HCT116 (cell line): ENCODE measurements at regions not wholly inside any gene's neighbourhood (a gene's known extent, or its start where the extent isn't known, plus 50 kb on each side); places are given as distances from the start of the nearest gene placed in this dataset.

Experiments
- ATAC-seq: fragments of 200-7000 bp; cut with Tn5 transposase; 2 replicates; pipeline ENCODE4 v1.9.1; 2020; ENCODE audit warnings: mild to moderate bottlenecking, moderate library complexity
- BruUV-seq: library from RNA; stranded (reverse); fragments of 400-500 nt; replicated peaks from 2 replicates; lab custom pipeline; 2021; lab: Mats Ljungman, UMichigan
- CTCF ChIA-PET: fragments of 300-600 bp; sonication (Branson Sonifier 250); formaldehyde crosslinking; loops from one replicate; lab custom pipeline; 2021; ENCODE audit warnings: antibody characterized with exemption; lab: Charles Lee
- POLR2A ChIA-PET: fragments of 300-600, 350-600 bp; sonication (Branson Sonifier 250); formaldehyde crosslinking; loops from one replicate; lab custom pipeline; 2021; ENCODE audit warnings: antibody characterized with exemption; lab: Charles Lee
- RAD21 ChIA-PET, 2 experiments: fragments of 300-600 bp; sonication (Branson Sonifier 250); formaldehyde crosslinking; loops; one replicate each; lab custom pipeline; 2023; ENCODE audit warnings: low total read pairs in 2 of 2; ENCODE audit not compliant: uncharacterized antibody in 2 of 2, unreplicated experiment in 2 of 2, low non-redundant PET in 1 of 2; lab: Charles Lee
- DNase-seq: peaks from one replicate; pipeline ENCODE4 v3.0.0-alpha.2; 2010; ENCODE audit warnings: low read depth, low spot score
- H2AFZ ChIP-seq: fragments of 200-600 bp; shearing (Covaris generic), sonication (generic); 2 replicates; pipeline ENCODE4 v1.6.1; 2017; ENCODE audit warnings: low read depth, mixed run types, mixed read lengths, antibody characterized with exemption, low read length; ENCODE audit not compliant: poor library complexity, severe bottlenecking
- H3K27ac ChIP-seq: 2 replicates; pipeline ENCODE4 v1.5.1; 2012; ENCODE audit warnings: low read depth, low read length
- H3K27me3 ChIP-seq: fragments of 200-600 bp; sonication (generic); 2 replicates; pipeline ENCODE4 v1.6.1; 2016; ENCODE audit warnings: mixed run types, low read length, mixed read lengths; ENCODE audit not compliant: insufficient read depth
- H3K36me3 ChIP-seq, 2 experiments: fragments of 200-500 bp in 1 of 2; fragments of 200-600 bp in 1 of 2; sonication (Bioruptor generic) in 1 of 2; sonication (generic) in 1 of 2; 2 replicates each; pipeline versions ENCODE4 v1.5.1 to v1.6.1; 2014 to 2016; ENCODE audit warnings: low read length in 2 of 2, inconsistent platforms in 1 of 2, mixed read lengths in 1 of 2, mixed run types in 1 of 2; ENCODE audit not compliant: insufficient read depth in 2 of 2, control insufficient read depth in 1 of 2
- H3K4me1 ChIP-seq, 2 experiments: fragments of 200-600 bp in 1 of 2; sonication (generic) in 1 of 2; 2 replicates each; pipeline versions ENCODE4 v1.5.1 to v1.6.1; 2012 to 2017; ENCODE audit warnings: low read length in 2 of 2, inconsistent platforms in 1 of 2, mild to moderate bottlenecking in 1 of 2, mixed read lengths in 1 of 2, mixed run types in 1 of 2, moderate library complexity in 1 of 2; ENCODE audit not compliant: insufficient read depth in 2 of 2, control insufficient read depth in 1 of 2
- H3K4me2 ChIP-seq: fragments of 200-600 bp; sonication (generic); 2 replicates; pipeline ENCODE4 v1.6.1; 2017; ENCODE audit warnings: mixed run types, low read length, mixed read lengths
- H3K4me3 ChIP-seq, 2 experiments: fragments of 200-600 bp in 1 of 2; sonication (generic) in 1 of 2; replicated peaks in 1 of 2; 2 replicates each; pipeline ENCODE4 v1.5.1; 2011 to 2016; ENCODE audit warnings: low read length in 2 of 2, control low read depth in 1 of 2, low read depth in 1 of 2, mild to moderate bottlenecking in 1 of 2, mixed read lengths in 1 of 2, mixed run types in 1 of 2
- H3K79me2 ChIP-seq: fragments of 200-600 bp; sonication (generic); 2 replicates; pipeline ENCODE4 v1.6.1; 2017; ENCODE audit warnings: mild to moderate bottlenecking, mixed run types, low read length, moderate library complexity, mixed read lengths; ENCODE audit not compliant: insufficient read depth
- H3K9ac ChIP-seq: fragments of 200-600 bp; sonication (generic); 2 replicates; pipeline ENCODE4 v1.6.1; 2016; ENCODE audit warnings: low read length, mixed read lengths
- H3K9me2 ChIP-seq: fragments of 200-600 bp; sonication (generic), shearing (Covaris generic); 2 replicates; pipeline ENCODE4 v1.6.1; 2017; ENCODE audit warnings: mixed run types, mild to moderate bottlenecking, moderate library complexity; ENCODE audit not compliant: insufficient read depth
- H3K9me3 ChIP-seq, 2 experiments: fragments of 200-500 bp in 1 of 2; fragments of 200-600 bp in 1 of 2; sonication (Bioruptor generic) in 1 of 2; sonication (generic) in 1 of 2; 2 replicates each; pipeline ENCODE4 v1.6.1; 2014 to 2017; ENCODE audit warnings: low read length in 2 of 2, mixed read lengths in 2 of 2, inconsistent platforms in 1 of 2, low read depth in 1 of 2, mild to moderate bottlenecking in 1 of 2, mixed run types in 1 of 2, moderate library complexity in 1 of 2; ENCODE audit not compliant: control insufficient read depth in 1 of 2, insufficient read depth in 1 of 2
- H4K20me1 ChIP-seq: fragments of 200-600 bp; sonication (generic), shearing (Covaris generic); 2 replicates; pipeline ENCODE4 v1.6.1; 2017; ENCODE audit warnings: mixed run types, mild to moderate bottlenecking, moderate library complexity; ENCODE audit not compliant: insufficient read depth
- CBX3 ChIP-seq: IDR thresholded peaks from 2 replicates; pipeline ENCODE4 v1.6.1; 2012; ENCODE audit warnings: low read depth
- CEBPB ChIP-seq: IDR thresholded peaks from 2 replicates; pipeline ENCODE4 v1.6.1; 2012; ENCODE audit warnings: low read depth
- EGR1 ChIP-seq: IDR thresholded peaks from 2 replicates; pipeline ENCODE4 v1.6.1; 2012; ENCODE audit warnings: low read depth
- ELF1 ChIP-seq: IDR thresholded peaks from 2 replicates; pipeline ENCODE4 v1.6.1; 2012; ENCODE audit warnings: low read depth, borderline replicate concordance
- EZH2phosphoT487 ChIP-seq: fragments of 200-600 bp; IDR thresholded peaks from 2 replicates; pipeline ENCODE4 v1.6.1; 2018; ENCODE audit warnings: antibody characterized with exemption, borderline replicate concordance
- FOSL1 ChIP-seq: IDR thresholded peaks from 2 replicates; pipeline ENCODE4 v1.6.1; 2012; ENCODE audit warnings: low read depth
- JUND ChIP-seq: IDR thresholded peaks from 2 replicates; pipeline ENCODE4 v1.6.1; 2012
- POLR2A ChIP-seq: IDR thresholded peaks from 2 replicates; pipeline ENCODE4 v1.7.0; 2011; ENCODE audit warnings: borderline replicate concordance; ENCODE audit not compliant: insufficient read depth, insufficient read length; ENCODE audit errors: extremely low read depth
- POLR2AphosphoS5 ChIP-seq: IDR thresholded peaks from 2 replicates; pipeline ENCODE4 v1.6.1; 2011; ENCODE audit warnings: mild to moderate bottlenecking, low read depth, low read length, moderate library complexity
- REST ChIP-seq: IDR thresholded peaks from 2 replicates; pipeline ENCODE4 v1.6.1; 2012; ENCODE audit warnings: low read depth
- SIN3A ChIP-seq: IDR thresholded peaks from 2 replicates; pipeline ENCODE4 v1.6.1; 2012; ENCODE audit warnings: low read depth
- TCF7L2 ChIP-seq: IDR thresholded peaks from 2 replicates; pipeline ENCODE4 v1.7.0; 2011; ENCODE audit warnings: borderline replicate concordance, inconsistent platforms; ENCODE audit not compliant: insufficient read depth, insufficient read length; ENCODE audit errors: extremely low read depth
- ZNF274 ChIP-seq: fragments of 200-500 bp; sonication (Bioruptor generic); IDR thresholded peaks from 2 replicates; pipeline ENCODE4 v1.6.1; 2014; ENCODE audit warnings: mild to moderate bottlenecking, low read depth, low read length, inconsistent platforms
- intact Hi-C: fragments of 100-400 bp; cut with micrococcal nuclease; formaldehyde crosslinking; loops from 2 replicates; pipeline ENCODE4 v1.10.0; 2022
- TF ChIP-seq, protein P1 (sequence below): IDR thresholded peaks from 2 replicates; pipeline ENCODE4 v1.6.1; 2012

DNA sequence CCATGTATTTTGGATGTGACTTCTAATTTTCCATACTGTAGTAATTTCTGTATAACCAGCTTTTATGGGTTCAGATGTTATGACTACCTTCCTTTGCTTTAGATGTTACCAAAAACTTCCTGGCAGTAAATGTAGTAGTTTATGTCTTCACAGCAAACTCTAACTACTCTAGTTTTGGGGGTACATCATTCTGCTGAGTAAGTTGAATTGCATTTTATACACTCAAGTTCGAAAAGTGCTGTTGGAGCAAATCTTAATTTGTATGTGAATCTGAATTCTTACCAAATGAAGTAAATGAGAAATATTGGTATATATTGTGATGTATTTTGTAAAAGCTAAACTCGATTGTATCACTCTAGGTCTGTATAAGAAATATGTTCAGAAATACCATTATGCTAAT lies 728.3 kb upstream of the CDH8 start:
- CTCF ChIA-PET: no interaction called here
- POLR2A ChIA-PET: no interaction called here
- intact Hi-C loops: no loop called here
- no peak overlapping the region for H3K27ac ChIP-seq
- no peaks in the 10 kb centered on the region for H3K27me3 ChIP-seq
- H3K9ac ChIP-seq: no peak overlapping the region
- H3K9me2 ChIP-seq: no peaks in the 10 kb centered on the region
- H3K4me1 ChIP-seq: no peaks in the 10 kb centered on the region
- BruUV-seq: no TSS peak
- H3K36me3 ChIP-seq: no peaks in the 10 kb centered on the region
- no peaks in the 10 kb centered on the region for H4K20me1 ChIP-seq
- TF ChIP-seq POLR2A (no peak), SIN3A (no peak), ELF1 (no peak), EGR1 (no peak), POLR2AphosphoS5 (no peak), CEBPB (no peak), FOSL1 (no peak), CBX3 (no peak), EZH2phosphoT487 (no peak), JUND (no peak), TCF7L2 (no peak), REST (no peak), ZNF274 (no peak)
- TF ChIP-seq, protein P1, sequence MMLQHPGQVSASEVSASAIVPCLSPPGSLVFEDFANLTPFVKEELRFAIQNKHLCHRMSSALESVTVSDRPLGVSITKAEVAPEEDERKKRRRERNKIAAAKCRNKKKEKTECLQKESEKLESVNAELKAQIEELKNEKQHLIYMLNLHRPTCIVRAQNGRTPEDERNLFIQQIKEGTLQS: no peak
- TF ChIP-seq, all 23 proteins: peak for 0
- ATAC-seq (no peak), DNase-seq (no peak)
- RAD21 ChIA-PET: no interaction called here
- Histone ChIP-seq H3K79me2 (no peaks in the 10 kb centered on the region), H2AFZ (no peak overlapping the region), H3K9me3 (peaks cover 6 to 19% of the 10 kb centered on the region in 2 experiments; a peak in 2 of 4 replicates), H3K4me3 (no peak overlapping the region), H3K4me2 (no peak overlapping the region)
